ENCODE measurements at regions not wholly inside any gene's neighbourhood (a gene's known extent, or its start where the extent isn't known, plus 50 kb on each side); places are given as distances from the start of the nearest gene placed in this dataset.

DNA sequence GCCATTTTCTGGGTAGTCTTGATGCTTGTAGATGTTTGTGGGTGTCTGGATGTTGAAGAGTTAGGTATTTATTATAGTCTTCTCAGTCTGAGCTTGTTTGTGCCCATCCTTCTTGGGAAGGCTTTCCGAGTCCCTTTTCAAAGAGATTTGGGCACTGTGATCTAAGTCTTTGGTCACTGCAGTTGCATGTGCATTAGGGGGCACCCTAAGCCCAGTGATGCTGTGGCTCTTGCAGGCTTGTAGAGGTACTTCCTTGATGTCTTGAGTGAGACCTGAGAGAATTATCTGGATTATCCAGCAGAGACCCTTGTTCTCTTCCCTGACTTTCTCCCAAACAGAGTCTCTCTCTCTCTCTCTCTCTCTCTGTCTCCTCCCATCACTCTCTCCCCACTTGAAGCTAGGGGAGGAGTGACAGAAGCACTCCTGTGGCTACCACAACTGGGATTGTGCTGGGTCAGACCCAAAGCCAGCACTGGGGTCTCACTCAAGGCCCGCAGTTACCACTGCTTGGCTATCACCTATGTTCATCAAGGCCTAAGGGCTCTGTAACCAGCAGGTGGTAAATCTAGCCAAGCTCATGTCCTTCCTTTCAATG is 68.5 kb downstream of the TMCO5A start:
- H3K79me2 ChIP-seq (ENCODE audit: insufficient read depth) = no peaks in the 10 kb centered on the region
- POLR2A ChIA-PET = interaction anchor here (1.6 kb wide), 1 partner anchor 250 kb away, joined by 4 read pairs; the partner anchor contains the start of gene SPRED1
- no peak for DNase-seq
- H2AFZ ChIP-seq (ENCODE audit: low read depth) = no peak overlapping the region
- H3K9me2 ChIP-seq = no peaks in the 10 kb centered on the region
- no peak overlapping the region for H3K27ac ChIP-seq (ENCODE audit: low read depth in 2 of 2, low read length in 1 of 2)
- 63% methylated on average over 1 of the region's 2 CpGs for WGBS (ENCODE audit: low lambda C conversion rate)
- no peak for TF ChIP-seq IRF3 (IDR thresholded peaks at IDR 0.05; ENCODE audit: low read depth, low read length)
- no peak for TF ChIP-seq YY1 (IDR thresholded peaks at IDR 0.05; ENCODE audit: low read depth)
- TF ChIP-seq SMC3 (IDR thresholded peaks at IDR 0.05; ENCODE audit: low read depth, low read length) = peak; percentile 75
- TF ChIP-seq ELF1 (IDR thresholded peaks at IDR 0.05) = no peak
- no peak for TF ChIP-seq RCOR1 (IDR thresholded peaks at IDR 0.05; ENCODE audit: low read length)
- TF ChIP-seq GATA2 (CRISPR knock-in tag; IDR thresholded peaks at IDR 0.05) = no peak
- no peak for TF ChIP-seq TEAD4 (IDR thresholded peaks at IDR 0.05; ENCODE audit: borderline replicate concordance, insufficient read depth)
- no peak for TF ChIP-seq FOXM1 (IDR thresholded peaks at IDR 0.05; ENCODE audit: low read depth)
- no peak for TF ChIP-seq SIN3A (IDR thresholded peaks at IDR 0.05; ENCODE audit: borderline replicate concordance, low read depth, low read length)
- TF ChIP-seq GABPA (IDR thresholded peaks at IDR 0.05; ENCODE audit: low read depth) = no peak
- TF ChIP-seq CTCF (IDR thresholded peaks at IDR 0.05) = peak; percentile 71
- peak; percentile 81 for TF ChIP-seq RAD21 (IDR thresholded peaks at IDR 0.05; ENCODE audit: low read length)
- TF ChIP-seq FOXJ3 (CRISPR knock-in tag; IDR thresholded peaks at IDR 0.05) = no peak
- no peak for TF ChIP-seq PBX3 (IDR thresholded peaks at IDR 0.05)
- TF ChIP-seq MEF2A (IDR thresholded peaks at IDR 0.05; ENCODE audit: borderline replicate concordance, low read depth) = no peak
- no peak for TF ChIP-seq NRF1 (IDR thresholded peaks at IDR 0.05; ENCODE audit: low read depth, low read length)
- TF ChIP-seq, protein P1, sequence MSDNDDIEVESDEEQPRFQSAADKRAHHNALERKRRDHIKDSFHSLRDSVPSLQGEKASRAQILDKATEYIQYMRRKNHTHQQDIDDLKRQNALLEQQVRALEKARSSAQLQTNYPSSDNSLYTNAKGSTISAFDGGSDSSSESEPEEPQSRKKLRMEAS (IDR thresholded peaks at IDR 0.05; ENCODE audit: low read depth) = no peak
- no peak for TF ChIP-seq CHD2 (IDR thresholded peaks at IDR 0.05; ENCODE audit: low read length, partially characterized antibody)
- H3K9me3 ChIP-seq = no peaks in the 10 kb centered on the region; the same call in 1 of the 2 replicates
- H3K9ac ChIP-seq = no peak overlapping the region
- no peaks in the 10 kb centered on the region for H3K36me3 ChIP-seq (replicated peaks in 1 of 2; ENCODE audit: control insufficient read depth in 1 of 2, insufficient read depth in 2 of 2, low read length in 1 of 2)
- CTCF ChIA-PET = interaction anchor here (0.8 to 2.0 kb wide), 8 partner anchors 31 to 437 kb away, joined by 3 to 7 read pairs (median 4); no protein-coding TSS in a partner anchor
- H3K4me1 ChIP-seq (ENCODE audit: control insufficient read depth in 1 of 2, insufficient read depth in 2 of 2, low read depth in 1 of 2, low read length in 1 of 2) = no peaks in the 10 kb centered on the region
- no peak overlapping the region for H3K4me2 ChIP-seq
- H3F3A ChIP-seq (replicated peaks; ENCODE audit: insufficient read depth) = no peaks in the 10 kb centered on the region
- H3K27me3 ChIP-seq (ENCODE audit: insufficient read depth) = no peaks in the 10 kb centered on the region
- H3K4me3 ChIP-seq (ENCODE audit: low read depth in 2 of 2, low read length in 1 of 2) = no peak overlapping the region
- no peaks in the 10 kb centered on the region for H4K20me1 ChIP-seq (ENCODE audit: insufficient read depth)

Measured in SK-N-SH (cell line).